H1 (cell line): ENCODE measurements at regions not wholly inside any gene's neighbourhood (a gene's known extent, or its start where the extent isn't known, plus 50 kb on each side); places are given as distances from the start of the nearest gene placed in this dataset.

Experiments
- ASH2L ChIP-seq: fragments of 200-600, 300-600 bp; sonication (generic); IDR thresholded peaks from one replicate; pipeline ENCODE4 v1.7.1; 2017; ENCODE audit warnings: low read length
- CBX8 ChIP-seq: fragments of 300-800, 300-1000 bp; sonication (generic); IDR thresholded peaks from 2 replicates; pipeline ENCODE4 v1.7.1; 2016; ENCODE audit warnings: low read depth, low read length, borderline replicate concordance
- CHD7 ChIP-seq: fragments of 300-600 bp; sonication (generic); IDR thresholded peaks from 2 replicates; pipeline ENCODE4 v1.7.1; 2012; ENCODE audit warnings: low read length, moderate library complexity, mild to moderate bottlenecking, inconsistent platforms; ENCODE audit not compliant: insufficient replicate concordance
- CTBP2 ChIP-seq: IDR thresholded peaks from 2 replicates; pipeline ENCODE4 v1.7.0; 2011; ENCODE audit warnings: borderline replicate concordance, mild to moderate bottlenecking, moderate library complexity, mixed read lengths, low read length; ENCODE audit not compliant: insufficient read depth, insufficient read length
- EP300 ChIP-seq, 2 experiments: IDR thresholded peaks; 1 replicate in 1 of 2; 2 replicates in 1 of 2; pipeline ENCODE4 v1.6.1; 2011 to 2012; ENCODE audit warnings: low read depth in 2 of 2, low read length in 2 of 2, mild to moderate bottlenecking in 2 of 2, borderline replicate concordance in 1 of 2, inconsistent platforms in 1 of 2, moderate library complexity in 1 of 2
- HDAC6 ChIP-seq: IDR thresholded peaks from one replicate; pipeline ENCODE4 v1.7.1; 2012; ENCODE audit warnings: low read depth, mild to moderate bottlenecking, inconsistent platforms, low read length, moderate library complexity
- JUN ChIP-seq: IDR thresholded peaks from 2 replicates; pipeline ENCODE4 v1.6.1; 2011; ENCODE audit warnings: low read depth, mild to moderate bottlenecking, improper control_type of control experiment, low read length
- JUND ChIP-seq: IDR thresholded peaks from 2 replicates; pipeline ENCODE4 v1.6.1; 2011; ENCODE audit warnings: mild to moderate bottlenecking, improper control_type of control experiment, low read length
- POLR2A ChIP-seq, 2 experiments: IDR thresholded peaks; 1 replicate in 1 of 2; 2 replicates in 1 of 2; pipeline ENCODE4 v1.6.1; 2011; ENCODE audit warnings: low read depth in 2 of 2, low read length in 2 of 2, mild to moderate bottlenecking in 2 of 2; ENCODE audit errors: control extremely low read depth in 1 of 2
- SIX5 ChIP-seq: IDR thresholded peaks from 2 replicates; pipeline ENCODE4 v1.6.1; 2011; ENCODE audit warnings: mild to moderate bottlenecking, low read depth, low read length
- SP2 ChIP-seq: IDR thresholded peaks from 2 replicates; pipeline ENCODE4 v1.6.1; 2012; ENCODE audit warnings: mild to moderate bottlenecking, low read length, inconsistent platforms
- TAF7 ChIP-seq: optimal IDR thresholded peaks from 2 replicates; pipeline ENCODE3; 2011; ENCODE audit warnings: low read depth, mild to moderate bottlenecking, inconsistent platforms, low read length, moderate library complexity, borderline replicate concordance
- TCF12 ChIP-seq: IDR thresholded peaks from 2 replicates; pipeline ENCODE4 v1.6.1; 2011; ENCODE audit warnings: low read depth, mild to moderate bottlenecking, low read length

GRCh38 chr6:88380083-88380482, 213.9 kb upstream of the CNR1 start (continued):
- TF ChIP-seq CHD7 (no peak), CBX8 (no peak), SP2 (no peak), ASH2L (no peak), POLR2A (IDR thresholded peaks at IDR 0.05; ENCODE audit: control extremely low read depth in 1 of 2, low read depth in 2 of 2, low read length in 2 of 2) (no peak), EP300 (IDR thresholded peaks at IDR 0.05; ENCODE audit: borderline replicate concordance in 1 of 2, low read depth in 2 of 2, low read length in 2 of 2) (no peak), HDAC6 (no peak), TCF12 (no peak), SIX5 (no peak), TAF7 (no peak), CTBP2 (no peak), JUN (no peak), JUND (no peak)
